RWPE1 (cell line): ENCODE measurements at regions not wholly inside any gene's neighbourhood (a gene's known extent, or its start where the extent isn't known, plus 50 kb on each side); places are given as distances from the start of the nearest gene placed in this dataset.

Experiments
- CTCF ChIA-PET: fragments of 350-600 bp; sonication (Branson Sonifier 250); formaldehyde crosslinking; extraction: SDS; loops from one replicate; lab custom pipeline; 2021; lab: Yijun Ruan, JAX
- POLR2A ChIA-PET: fragments of 400-600 bp; formaldehyde crosslinking; extraction: SDS; loops from one replicate; lab custom pipeline; 2020; ENCODE audit warnings: antibody characterized with exemption; ENCODE audit not compliant: low non-redundant PET; lab: Yijun Ruan, JAX
- DNase-seq: peaks from one replicate; pipeline ENCODE4 v3.0.0; 2012; ENCODE audit warnings: low spot score
- H3K27ac ChIP-seq: fragments of 450-650 bp; 2 replicates; pipeline ENCODE4 v1.5.1; 2017
- CTCF ChIP-seq: fragments of 450-650 bp; conservative IDR thresholded peaks from 2 replicates; pipeline ENCODE4 v1.5.1; 2017; ENCODE audit warnings: low read depth, mild to moderate bottlenecking

GRCh38 chr4:106850691-106851090 is 185.4 kb downstream of the DKK2 start:
- no peak for TF ChIP-seq CTCF
- CTCF ChIA-PET: interaction anchor here (0.7 kb wide), 1 partner anchor 422 kb away, joined by 3 read pairs; no protein-coding TSS in a partner anchor
- POLR2A ChIA-PET: no interaction called here
- no peak for DNase-seq
- no peak overlapping the region for H3K27ac ChIP-seq

- no peak for DNase-seq
- CTCF ChIA-PET: no interaction called here
- no peak overlapping the region for H3K27ac ChIP-seq
Measured at GRCh38 chr4:106835919-106836318, 200.2 kb downstream of the DKK2 start.

GRCh38 chr4:106830879-106831278 is 205.2 kb downstream of the DKK2 start:
- TF ChIP-seq CTCF: no peak
- ChIA-PET CTCF (no interaction called here), POLR2A (no interaction called here)
- DNase-seq: no peak
- no peak overlapping the region for H3K27ac ChIP-seq

More at GRCh38 chr4:106835919-106836318, 200.2 kb downstream of the DKK2 start:
- POLR2A ChIA-PET: no interaction called here
- TF ChIP-seq CTCF: no peak

- no peak for DNase-seq
- H3K27ac ChIP-seq: no peak overlapping the region
- TF ChIP-seq CTCF: peak; percentile 34; the same call in 1 of the 2 replicates
- CTCF ChIA-PET: interaction anchor here (0.6 kb wide), 2 partner anchors 492 to 701 kb away, joined by 3 to 4 read pairs; no protein-coding TSS in a partner anchor
- POLR2A ChIA-PET: no interaction called here
Measured at GRCh38 chr4:106818764-106819163, 217.3 kb downstream of the DKK2 start.

- ChIA-PET POLR2A (no interaction called here), CTCF (no interaction called here)
- TF ChIP-seq CTCF: no peak
- H3K27ac ChIP-seq: no peak overlapping the region
- no peak for DNase-seq
Measured at GRCh38 chr4:106816496-106816895, 219.6 kb downstream of the DKK2 start.

- CTCF ChIA-PET: interaction anchor here (0.6 kb wide), 3 partner anchors 440 to 744 kb away, joined by 3 to 4 read pairs (median 3); no protein-coding TSS in a partner anchor
- no peak for TF ChIP-seq CTCF
- H3K27ac ChIP-seq: no peak overlapping the region
- DNase-seq: no peak
- POLR2A ChIA-PET: no interaction called here
Measured at GRCh38 chr4:106810122-106810521, 226.0 kb downstream of the DKK2 start.

- peak; percentile 28 for DNase-seq
- POLR2A ChIA-PET: no interaction called here
- CTCF ChIA-PET: interaction anchor here (0.6 to 1.5 kb wide), 6 partner anchors 343 to 1927 kb away, joined by 3 to 8 read pairs (median 3); no protein-coding TSS in a partner anchor
Measured at GRCh38 chr4:106809076-106809475, 227.0 kb downstream of the DKK2 start.

More at GRCh38 chr4:106809076-106809475, 227.0 kb downstream of the DKK2 start:
- H3K27ac ChIP-seq: no peak overlapping the region
- TF ChIP-seq CTCF: peak; percentile 50
